NOMO-1 treated with dmso at 0.1 percent for 144 hours (cell line): ENCODE measurements at regions not wholly inside any gene's neighbourhood (a gene's known extent, or its start where the extent isn't known, plus 50 kb on each side); places are given as distances from the start of the nearest gene placed in this dataset.

ENCODE experiments used
- DNase-seq: peaks from one replicate; lab custom pipeline; 2025; ENCODE audit not compliant: unreplicated experiment; lab: John Stamatoyannopoulos, UW

GRCh38 chr1:34405266-34405959 lies 228.7 kb downstream of the C1orf94 start:
- no peak for DNase-seq

DNA sequence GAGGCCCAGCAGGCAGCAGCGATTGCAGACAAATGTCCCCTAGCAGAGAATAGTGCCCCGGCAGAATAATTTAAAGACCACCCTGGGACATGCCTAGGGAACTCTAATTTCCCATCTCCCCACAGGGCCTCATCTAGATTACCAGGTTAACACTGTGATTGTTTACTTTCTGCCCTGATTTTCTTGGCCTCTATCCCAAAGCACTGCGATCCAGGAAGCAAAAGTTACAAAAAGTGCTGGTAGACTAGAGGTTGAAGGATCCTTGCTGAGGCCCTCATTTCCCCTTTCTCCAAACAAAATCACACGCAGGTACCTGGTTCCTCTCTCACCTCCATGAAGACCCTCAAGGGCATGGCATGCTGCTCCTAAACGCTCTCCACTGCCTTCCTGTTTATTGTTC lies 229.7 kb downstream of the C1orf94 start:
- no peak for DNase-seq

- no peak for DNase-seq
Observed at GRCh38 chr1:34406833-34407539, 230.3 kb downstream of the C1orf94 start.

- no peak for DNase-seq
Observed at GRCh38 chr1:34408011-34408410, 231.3 kb downstream of the C1orf94 start.

- DNase-seq = no peak
Observed at GRCh38 chr1:34409689-34410229, 233.1 kb downstream of the C1orf94 start.

DNA sequence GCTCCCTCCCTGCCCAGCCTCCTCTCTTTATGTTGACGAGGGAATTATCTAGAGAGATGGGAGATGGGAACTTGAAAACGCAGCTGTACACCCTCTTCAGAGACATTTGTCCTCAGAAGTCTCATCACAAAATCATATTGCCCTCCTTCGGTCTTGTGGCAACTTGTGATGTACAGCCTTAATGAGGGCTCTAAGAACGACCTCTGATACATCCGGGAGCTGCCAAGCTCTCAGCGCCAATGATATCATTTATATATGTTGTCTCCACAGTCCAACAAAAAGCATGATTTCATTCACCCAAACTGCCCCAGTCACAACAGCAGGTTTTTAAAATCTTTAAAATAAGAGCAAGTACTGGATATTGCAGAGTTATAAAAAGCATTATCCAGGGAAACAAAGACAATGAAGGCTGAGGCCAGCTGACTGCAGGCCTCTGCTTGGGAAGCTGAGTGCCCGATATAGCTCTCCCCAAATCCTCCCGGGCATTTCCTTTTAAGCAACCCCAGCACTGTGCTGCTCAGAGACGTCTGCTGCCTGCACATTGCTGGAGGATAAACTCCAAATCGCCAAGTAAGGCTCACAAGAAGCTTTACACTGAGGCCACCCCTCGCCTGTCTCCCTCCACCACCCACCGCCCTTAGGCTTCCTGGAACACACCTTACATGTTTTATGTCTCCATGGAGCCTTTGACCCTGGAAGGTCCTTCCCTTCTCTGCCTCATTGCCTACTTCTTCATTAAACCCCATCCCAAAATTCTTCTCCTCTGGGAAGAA lies 236.1 kb downstream of the C1orf94 start:
- DNase-seq = no peak

DNA sequence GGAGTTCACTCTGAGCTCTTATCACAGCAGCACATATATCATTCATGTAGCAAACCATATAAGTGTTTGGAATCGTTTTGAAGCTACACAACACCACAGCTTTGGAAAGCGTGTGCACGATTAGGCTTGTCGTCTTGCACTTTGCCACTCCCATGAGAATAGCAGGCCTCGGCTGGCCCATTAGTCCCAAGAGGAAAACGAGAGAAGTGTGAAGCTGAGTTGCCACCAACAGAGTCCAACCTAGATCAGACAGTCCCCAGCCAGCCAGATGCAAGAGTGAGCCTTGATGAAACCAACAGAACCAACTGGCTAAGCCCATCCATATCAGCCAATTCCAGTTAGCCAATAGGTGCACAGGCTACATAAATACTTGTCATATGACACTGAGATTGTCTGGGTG lies 238.4 kb downstream of the C1orf94 start:
- DNase-seq = no peak

GRCh38 chr1:34418166-34418565 lies 241.5 kb downstream of the C1orf94 start:
- DNase-seq = no peak

DNA sequence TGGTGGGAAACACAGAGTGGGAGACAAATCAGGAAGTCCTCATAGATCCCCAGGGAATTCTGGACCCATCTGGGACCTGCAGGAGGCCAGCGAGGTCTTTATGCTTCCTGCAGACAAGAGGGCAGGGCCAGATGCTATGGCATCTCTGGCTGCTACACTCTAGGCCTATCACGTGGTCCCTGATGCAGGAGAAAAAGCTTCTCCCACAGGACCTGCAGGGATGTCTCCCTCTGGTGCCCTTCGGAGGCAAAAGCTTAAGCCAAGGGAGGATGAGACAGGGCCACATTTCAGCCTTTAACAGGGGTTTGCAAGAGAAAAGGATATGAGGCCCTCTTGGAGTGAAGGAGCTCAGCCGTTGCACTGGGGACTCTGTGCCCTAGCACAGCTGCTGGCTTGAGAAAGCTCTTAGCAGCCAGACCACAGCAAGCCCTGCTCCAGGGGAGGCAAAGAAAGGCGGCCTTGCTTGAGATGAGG lies 243.0 kb downstream of the C1orf94 start:
- DNase-seq = no peak

- no peak for DNase-seq
Observed at GRCh38 chr1:34425046-34425445, 248.3 kb downstream of the C1orf94 start.

DNA sequence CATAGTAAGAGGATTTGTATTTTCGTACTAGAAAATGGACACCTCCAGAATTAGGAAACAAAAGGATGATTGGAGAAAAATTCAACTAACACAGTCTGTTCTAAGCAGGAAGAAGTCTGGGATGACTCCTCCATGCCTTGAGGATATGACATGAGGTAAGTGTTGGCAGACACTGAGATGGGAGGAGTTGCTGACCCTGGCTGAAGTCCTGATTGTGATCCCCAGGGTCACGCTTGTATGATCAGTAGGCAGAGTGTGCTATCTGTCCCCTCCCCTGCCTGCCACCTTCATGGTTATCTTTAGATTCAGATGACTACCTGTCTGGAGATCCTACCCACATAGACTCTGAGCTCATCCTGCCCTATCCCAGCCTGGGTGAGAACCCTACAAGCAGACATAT lies 249.1 kb downstream of the C1orf94 start:
- DNase-seq = no peak

DNA sequence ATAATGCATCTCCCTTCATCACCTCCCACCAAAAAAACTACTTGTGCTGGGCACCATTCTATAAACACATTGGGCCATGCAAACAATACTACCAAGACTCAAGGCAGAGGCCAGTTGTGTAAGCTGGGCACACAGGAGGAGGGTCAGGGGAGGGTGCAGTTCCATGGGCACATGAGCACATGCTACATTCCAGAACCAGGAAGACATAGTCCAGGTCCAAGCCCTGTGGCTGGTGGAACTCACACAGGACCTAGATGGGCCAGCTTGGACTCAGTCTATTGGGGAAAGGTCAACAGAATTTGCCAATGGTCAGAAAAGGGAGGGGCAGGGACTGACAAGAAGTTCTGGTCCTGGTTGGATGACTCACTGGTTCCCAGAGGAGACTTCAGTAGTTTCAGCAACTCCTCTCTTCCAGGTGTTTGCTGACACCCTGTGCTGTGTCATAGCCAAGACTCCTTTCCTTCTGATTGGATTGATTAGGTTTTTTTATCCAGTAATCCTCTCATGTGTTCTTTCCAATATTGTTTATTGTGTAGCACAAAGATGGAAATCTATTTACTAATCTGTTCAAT lies 249.7 kb downstream of the C1orf94 start:
- DNase-seq = no peak

DNA sequence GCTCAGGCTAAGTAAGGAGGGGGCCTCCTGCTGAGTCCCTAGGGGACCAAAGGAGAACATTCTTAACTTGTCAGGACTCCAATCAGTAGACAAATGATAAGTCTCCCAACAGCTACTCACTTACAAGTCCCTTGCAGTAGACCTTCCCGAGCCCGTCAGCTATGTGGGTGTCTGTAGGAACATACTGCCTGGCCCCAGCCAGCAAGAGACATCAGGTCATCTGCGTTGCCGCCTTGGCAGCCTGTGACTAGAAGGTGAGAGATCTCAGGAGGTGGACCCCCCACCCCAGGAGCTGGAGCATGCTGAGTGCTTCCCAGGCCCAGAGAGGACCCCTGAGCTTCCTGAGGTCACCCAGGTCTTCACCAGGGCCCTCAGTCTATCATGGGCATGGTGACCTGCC lies 250.5 kb downstream of the C1orf94 start:
- no peak for DNase-seq

- DNase-seq = no peak
Observed at GRCh38 chr1:34433099-34433498, 256.4 kb downstream of the C1orf94 start.

DNA sequence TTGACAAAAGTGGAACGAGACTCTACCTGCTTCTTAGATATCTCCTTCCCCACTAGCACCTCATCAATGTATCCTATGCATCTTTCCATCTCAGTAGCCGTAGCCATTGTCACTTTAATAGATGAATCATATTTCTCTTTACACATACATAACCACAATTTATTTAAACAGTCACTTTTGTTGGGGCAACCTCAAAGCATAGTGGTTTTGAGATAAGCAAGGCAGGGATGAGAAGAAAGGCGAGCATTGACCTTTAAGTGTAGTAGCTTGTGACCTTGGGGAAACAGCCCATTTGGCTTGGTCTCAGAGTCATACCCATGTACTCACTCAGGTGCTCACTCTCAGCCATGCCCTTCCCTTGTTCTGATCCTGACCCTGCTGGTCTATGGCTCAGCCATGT lies 260.1 kb downstream of the C1orf94 start:
- DNase-seq = no peak

DNA sequence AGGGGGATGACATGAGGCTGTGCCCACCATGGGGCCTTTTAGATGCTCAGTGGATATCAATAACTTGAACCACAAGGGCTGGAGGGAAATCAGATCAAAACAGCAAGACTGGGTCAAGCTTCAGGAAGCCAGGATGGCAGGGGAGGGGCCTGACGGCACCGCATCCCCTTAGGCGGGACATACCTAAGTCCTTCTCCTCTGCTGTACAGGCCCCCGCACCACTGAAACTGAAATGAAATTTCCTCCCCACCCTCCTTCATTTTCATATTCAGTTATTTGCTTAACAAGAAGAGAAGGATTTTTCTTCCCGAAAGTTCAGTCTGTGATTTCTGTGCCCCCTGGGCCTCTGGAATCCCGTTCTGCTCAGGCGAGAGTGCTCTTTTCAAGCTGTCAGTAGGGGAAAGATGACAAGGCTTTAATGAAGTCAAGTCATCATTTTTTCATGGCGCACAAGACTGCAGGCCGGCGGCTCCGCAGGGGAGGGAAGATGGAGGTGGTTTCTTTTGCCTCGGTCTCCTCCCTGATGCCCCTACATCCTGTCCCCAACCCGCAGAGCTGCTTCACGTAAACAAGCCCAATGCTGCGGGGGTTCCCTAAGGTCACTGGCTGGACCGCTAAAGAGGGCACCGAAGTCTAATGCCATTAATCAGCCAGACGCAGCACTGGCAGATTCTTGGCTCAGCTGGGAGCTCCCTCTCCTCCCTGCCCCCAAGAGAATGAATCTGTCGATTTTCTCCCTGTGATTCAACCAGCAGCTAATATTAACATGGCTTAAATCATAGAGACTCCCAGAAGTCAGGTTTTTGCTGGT lies 264.8 kb downstream of the C1orf94 start:
- no peak for DNase-seq

DNA sequence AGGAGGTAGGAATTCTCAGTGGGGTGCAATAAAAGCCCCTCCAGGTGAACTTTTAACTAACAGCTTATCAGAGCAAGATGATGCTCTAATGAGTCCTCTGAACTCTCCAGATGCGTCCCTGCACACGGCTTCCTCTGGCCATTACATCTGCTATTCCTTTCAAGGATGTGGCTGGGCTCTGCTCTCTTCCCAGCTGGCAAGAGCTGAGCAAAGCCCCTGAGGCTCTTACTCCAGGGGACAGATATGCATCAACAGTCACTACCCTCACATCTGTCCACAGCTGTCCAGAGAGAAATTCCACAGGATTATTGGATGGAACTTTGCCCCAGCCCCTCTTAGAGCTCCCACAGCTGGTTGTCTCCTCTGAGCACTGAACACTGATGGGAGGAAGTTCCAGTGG lies 267.8 kb downstream of the C1orf94 start:
- no peak for DNase-seq

- DNase-seq = no peak
Observed at GRCh38 chr1:34450325-34450724, 273.6 kb downstream of the C1orf94 start.

DNA sequence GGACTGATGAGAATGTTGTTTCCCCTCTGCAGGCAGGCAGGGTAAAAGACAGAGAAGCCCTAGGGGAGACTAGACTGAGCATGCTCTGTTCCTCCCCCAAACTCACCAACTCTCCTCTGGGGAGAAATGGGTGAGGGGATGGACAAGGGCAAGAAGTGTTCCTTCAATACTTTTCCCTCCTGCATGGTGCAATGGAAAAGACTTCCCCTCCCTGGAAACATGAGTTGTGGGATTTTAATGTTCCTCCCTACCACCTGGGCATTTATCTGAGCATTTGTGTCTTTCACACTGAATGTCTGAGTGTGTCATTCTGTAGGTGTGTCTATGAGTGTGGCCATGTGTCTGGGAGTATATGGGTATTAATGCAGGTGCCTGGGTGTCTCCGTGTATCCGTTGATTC lies 275.7 kb downstream of the C1orf94 start:
- DNase-seq = no peak

GRCh38 chr1:34455121-34455520 lies 278.4 kb downstream of the C1orf94 start:
- no peak for DNase-seq
